OCI-LY1 (cell line): ENCODE measurements at regions not wholly inside any gene's neighbourhood (a gene's known extent, or its start where the extent isn't known, plus 50 kb on each side); places are given as distances from the start of the nearest gene placed in this dataset.
"Not testable (repeated sequence)": the region's sequence is repeated elsewhere in the genome, so short reads cannot be mapped to it uniquely, and the experiment has no call there.

ENCODE experiments used
- H2AFZ ChIP-seq: fragments of 200-600 bp; sonication (generic), shearing (Covaris generic); 2 replicates; pipeline ENCODE4 v1.6.0; 2014; ENCODE audit warnings: antibody characterized with exemption, mild to moderate bottlenecking, low read length
- H3F3A ChIP-seq: fragments of 200-600 bp; sonication (generic), shearing (Covaris generic); 2 replicates; pipeline ENCODE4 v1.6.0; 2014; ENCODE audit warnings: mild to moderate bottlenecking, antibody characterized with exemption, low read length, moderate library complexity; ENCODE audit not compliant: insufficient read depth
- H3K27ac ChIP-seq: fragments of 200-600 bp; sonication (generic); 2 replicates; pipeline ENCODE4 v1.5.1; 2014; ENCODE audit warnings: low read length, mixed run types, mild to moderate bottlenecking, low read depth; ENCODE audit not compliant: poor library complexity, severe bottlenecking
- H3K27me3 ChIP-seq: fragments of 200-600 bp; sonication (generic); 2 replicates; pipeline ENCODE4 v1.6.0; 2014; ENCODE audit warnings: antibody characterized with exemption, mild to moderate bottlenecking, low read length, moderate library complexity; ENCODE audit not compliant: insufficient read depth
- H3K36me3 ChIP-seq: fragments of 200-600 bp; sonication (generic); 2 replicates; pipeline ENCODE4 v1.6.1; 2014; ENCODE audit warnings: mild to moderate bottlenecking, antibody characterized with exemption, low read length, moderate library complexity, mixed read lengths; ENCODE audit not compliant: insufficient read depth
- H3K4me1 ChIP-seq: fragments of 200-600 bp; sonication (generic); 2 replicates; pipeline ENCODE4 v1.5.1; 2014; ENCODE audit warnings: mild to moderate bottlenecking, low read length, moderate library complexity; ENCODE audit not compliant: insufficient read depth, severe bottlenecking
- H3K4me2 ChIP-seq: fragments of 200-600 bp; sonication (generic), shearing (Covaris generic); 2 replicates; pipeline ENCODE4 v1.6.1; 2014; ENCODE audit warnings: low read length
- H3K4me3 ChIP-seq: fragments of 200-600 bp; sonication (generic); 2 replicates; pipeline ENCODE4 v1.5.1; 2014; ENCODE audit warnings: low read length, low read depth, mild to moderate bottlenecking, mixed read lengths; ENCODE audit not compliant: poor library complexity, severe bottlenecking
- H3K79me2 ChIP-seq: fragments of 200-600 bp; shearing (Covaris generic); 2 replicates; pipeline ENCODE4 v1.6.1; 2016; ENCODE audit warnings: mixed run types, low read length, mixed read lengths; ENCODE audit not compliant: insufficient read depth
- H3K9ac ChIP-seq: fragments of 200-600 bp; sonication (generic), shearing (Covaris generic); 2 replicates; pipeline ENCODE4 v1.6.1; 2014; ENCODE audit warnings: mild to moderate bottlenecking, low read length, mixed read lengths
- H3K9me2 ChIP-seq: fragments of 200-600 bp; sonication (generic), shearing (Covaris generic); 2 replicates; pipeline ENCODE4 v1.6.1; 2014; ENCODE audit warnings: low read depth, mild to moderate bottlenecking, low read length, mixed read lengths
- H3K9me3 ChIP-seq: fragments of 200-600 bp; shearing (Covaris generic); 2 replicates; pipeline ENCODE4 v1.6.1; 2014; ENCODE audit warnings: low read length, mixed read lengths
- H4K20me1 ChIP-seq: fragments of 200-600 bp; sonication (generic), shearing (Covaris generic); 2 replicates; pipeline ENCODE4 v1.6.0; 2016; ENCODE audit warnings: mild to moderate bottlenecking, low read length; ENCODE audit not compliant: insufficient read depth
- CTCF ChIP-seq: fragments of 200-600 bp; sonication (generic), shearing (Covaris generic); IDR thresholded peaks from 2 replicates; pipeline ENCODE4 v1.5.1; 2017; ENCODE audit warnings: mild to moderate bottlenecking, antibody characterized with exemption, low read length, moderate library complexity, mixed read lengths
- EZH2 ChIP-seq: fragments of 200-600 bp; sonication (generic), shearing (Covaris generic); IDR thresholded peaks from 2 replicates; pipeline ENCODE4 v1.8.0; 2017; ENCODE audit warnings: borderline replicate concordance, mixed run types, mild to moderate bottlenecking, antibody characterized with exemption, low read length, moderate library complexity, mixed read lengths

- H3F3A ChIP-seq: no peaks in the 10 kb centered on the region
Observed at GRCh38 chr4:79248610-79249009, 77.3 kb downstream of the NAA11 start.

DNA sequence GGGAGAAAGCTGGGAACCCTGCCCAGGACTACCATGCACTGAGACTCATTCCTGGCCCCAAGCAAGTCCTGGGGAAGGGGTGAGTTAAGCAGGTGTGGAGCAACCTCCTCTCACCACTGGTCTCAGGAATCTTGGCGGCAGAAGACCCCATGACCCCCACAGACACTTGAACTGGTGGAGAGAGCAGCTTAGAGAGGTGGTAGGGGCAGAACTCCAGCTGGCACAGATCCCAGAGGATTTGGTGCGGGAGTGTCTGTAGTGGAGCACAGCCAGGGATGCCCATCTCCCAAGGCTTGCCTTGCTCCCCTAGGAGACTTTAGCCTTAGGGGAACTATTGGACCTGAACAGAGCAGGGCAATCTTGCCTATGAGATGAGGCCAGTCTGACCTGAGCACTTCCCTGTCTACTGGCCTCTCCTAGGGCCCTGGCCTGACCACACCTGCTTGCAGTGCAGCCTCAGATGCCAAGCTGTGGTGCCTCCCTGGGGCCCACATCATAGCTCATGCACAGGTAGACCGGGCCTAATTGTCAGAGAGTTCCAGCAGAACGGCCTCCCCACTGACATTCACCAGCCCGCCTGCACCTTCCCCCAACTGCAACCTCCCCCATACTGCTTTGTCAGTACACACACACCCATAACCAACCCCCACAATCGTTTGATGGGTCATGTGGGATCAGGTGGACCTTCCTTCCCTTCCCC is 78.0 kb downstream of the NAA11 start:
- no peaks in the 10 kb centered on the region for H3K79me2 ChIP-seq
- TF ChIP-seq CTCF (no peak), EZH2 (no peak)
- no peak overlapping the region for H2AFZ ChIP-seq
- no peaks in the 10 kb centered on the region for H3F3A ChIP-seq
- H3K4me3 ChIP-seq: no peak overlapping the region
- no peaks in the 10 kb centered on the region for H3K9me2 ChIP-seq
- no peaks in the 10 kb centered on the region for H3K36me3 ChIP-seq
- H3K9me3 ChIP-seq: no peaks in the 10 kb centered on the region
- H3K4me1 ChIP-seq: no peaks in the 10 kb centered on the region
- H4K20me1 ChIP-seq: no peaks in the 10 kb centered on the region
- no peak overlapping the region for H3K4me2 ChIP-seq
- H3K9ac ChIP-seq: no peak overlapping the region
- H3K27me3 ChIP-seq: no peaks in the 10 kb centered on the region
- H3K27ac ChIP-seq: no peak overlapping the region

More at GRCh38 chr4:79248610-79249009, 77.3 kb downstream of the NAA11 start:
- H3K9me3 ChIP-seq: no peaks in the 10 kb centered on the region
- H3K27me3 ChIP-seq: no peaks in the 10 kb centered on the region
- TF ChIP-seq EZH2: no peak
- no peak overlapping the region for H3K4me3 ChIP-seq
- H3K4me2 ChIP-seq: no peak overlapping the region
- H3K4me1 ChIP-seq: no peaks in the 10 kb centered on the region
- no peak overlapping the region for H3K9ac ChIP-seq
- no peaks in the 10 kb centered on the region for H3K36me3 ChIP-seq
- no peaks in the 10 kb centered on the region for H4K20me1 ChIP-seq
- no peaks in the 10 kb centered on the region for H3K79me2 ChIP-seq
- no peak overlapping the region for H2AFZ ChIP-seq
- no peaks in the 10 kb centered on the region for H3K9me2 ChIP-seq
- H3K27ac ChIP-seq: no peak overlapping the region

DNA sequence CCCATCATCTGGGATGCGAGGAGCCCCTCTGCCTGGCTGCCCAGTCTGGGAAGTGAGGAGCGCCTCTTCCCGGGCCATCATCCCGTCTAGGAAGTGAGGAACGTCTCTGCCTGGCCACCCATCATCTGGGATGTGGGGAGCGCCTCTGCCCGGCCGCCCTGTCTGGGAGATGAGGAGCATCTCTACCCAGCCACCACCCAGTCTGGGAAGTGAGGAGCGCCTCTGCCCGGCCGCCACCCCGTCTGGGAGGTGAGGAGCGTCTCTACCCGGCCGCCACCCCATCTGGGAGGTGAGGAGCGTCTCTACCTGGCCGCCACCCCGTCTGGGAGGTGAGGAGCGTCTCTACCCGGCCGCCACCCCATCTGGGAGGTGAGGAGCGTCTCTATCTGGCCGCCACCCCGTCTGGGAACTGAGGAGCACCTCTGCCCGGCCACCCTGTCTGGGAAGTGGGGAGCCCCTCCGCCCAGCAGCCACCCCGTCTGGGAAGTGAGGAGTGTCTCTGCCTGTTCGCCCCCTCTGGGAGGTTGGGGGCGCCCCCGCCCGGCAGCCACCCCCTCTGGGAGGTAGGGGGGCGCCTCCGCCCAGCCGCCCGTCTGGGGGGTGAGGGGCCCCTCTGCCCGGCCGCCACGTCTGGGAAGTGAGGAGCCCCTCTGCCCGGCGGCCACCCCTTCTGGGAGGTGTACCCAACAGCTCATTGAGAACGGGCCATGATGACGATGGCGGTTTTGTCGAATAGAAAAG is 80.5 kb downstream of the NAA11 start:
- H3K9me2 ChIP-seq, H3K4me3 ChIP-seq, H3K27me3 ChIP-seq, H3K79me2 ChIP-seq, H2AFZ ChIP-seq, H3K9ac ChIP-seq, H3K4me2 ChIP-seq, H3K27ac ChIP-seq, H4K20me1 ChIP-seq, H3K9me3 ChIP-seq, H3K4me1 ChIP-seq, H3K36me3 ChIP-seq, H3F3A ChIP-seq: not testable (repeated sequence)

DNA sequence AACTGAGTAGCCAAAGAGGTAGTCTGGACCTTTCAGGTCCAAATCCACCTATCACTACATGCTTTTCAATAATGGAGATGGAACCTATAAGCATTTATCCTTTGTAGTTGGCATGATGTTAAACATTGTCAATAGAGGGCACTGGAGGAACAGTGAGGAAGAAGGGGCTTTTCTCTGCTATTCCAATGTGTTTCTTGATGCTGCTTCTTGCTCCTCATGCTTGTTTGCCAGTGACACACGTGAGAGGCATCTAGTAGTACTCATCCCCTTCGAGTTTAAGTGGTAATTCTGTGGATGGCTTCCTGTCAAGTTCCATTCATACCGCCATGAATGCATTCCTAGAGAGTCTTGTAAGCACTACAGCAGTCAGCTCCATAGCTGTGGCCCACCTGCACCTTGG is 84.0 kb downstream of the NAA11 start:
- H3K4me3 ChIP-seq: no peak overlapping the region
- H3K36me3 ChIP-seq: no peaks in the 10 kb centered on the region
- no peak overlapping the region for H3K4me2 ChIP-seq
- no peak overlapping the region for H2AFZ ChIP-seq
- no peaks in the 10 kb centered on the region for H3K4me1 ChIP-seq
- no peak overlapping the region for H3K27ac ChIP-seq
- TF ChIP-seq EZH2 (no peak), CTCF (peak; percentile 8; the same call in 1 of the 2 replicates)
- H4K20me1 ChIP-seq: no peaks in the 10 kb centered on the region
- no peaks in the 10 kb centered on the region for H3K79me2 ChIP-seq
- no peaks in the 10 kb centered on the region for H3K9me3 ChIP-seq
- no peaks in the 10 kb centered on the region for H3K9me2 ChIP-seq
- no peaks in the 10 kb centered on the region for H3K27me3 ChIP-seq
- no peaks in the 10 kb centered on the region for H3F3A ChIP-seq
- H3K9ac ChIP-seq: no peak overlapping the region
